NCI-H345 treated with DMSO at 0.1 percent for 48 hours (cell line): ENCODE measurements at regions not wholly inside any gene's neighbourhood (a gene's known extent, or its start where the extent isn't known, plus 50 kb on each side); places are given as distances from the start of the nearest gene placed in this dataset.

Source experiments
- DNase-seq: peaks from one replicate; lab custom pipeline; 2025; ENCODE audit not compliant: unreplicated experiment; lab: John Stamatoyannopoulos, UW

- no peak for DNase-seq
Observed at GRCh38 chr5:58156973-58157701, 302.7 kb downstream of the PLK2 start.

GRCh38 chr5:58156361-58156760 lies 303.5 kb downstream of the PLK2 start:
- DNase-seq: no peak

GRCh38 chr5:58153255-58153654 lies 306.6 kb downstream of the PLK2 start:
- no peak for DNase-seq

GRCh38 chr5:58151414-58151813 lies 308.5 kb downstream of the PLK2 start:
- no peak for DNase-seq

GRCh38 chr5:58150926-58151325 lies 309.0 kb downstream of the PLK2 start:
- DNase-seq: no peak

GRCh38 chr5:58149746-58150145 lies 310.1 kb downstream of the PLK2 start:
- no peak for DNase-seq

GRCh38 chr5:58149345-58149744 lies 310.5 kb downstream of the PLK2 start:
- no peak for DNase-seq

- no peak for DNase-seq
Observed at GRCh38 chr5:58148254-58148775, 311.6 kb downstream of the PLK2 start.

- no peak for DNase-seq
Observed at GRCh38 chr5:58145397-58145934, 314.4 kb downstream of the PLK2 start.

GRCh38 chr5:58143727-58144126 lies 316.2 kb downstream of the PLK2 start:
- no peak for DNase-seq

GRCh38 chr5:58143181-58143580 lies 316.7 kb downstream of the PLK2 start:
- DNase-seq: no peak

- no peak for DNase-seq
Observed at GRCh38 chr5:58138791-58139190, 321.1 kb downstream of the PLK2 start.

- no peak for DNase-seq
Observed at GRCh38 chr5:58136406-58136805, 323.5 kb downstream of the PLK2 start.

- no peak for DNase-seq
Observed at GRCh38 chr5:58135571-58136335, 324.1 kb downstream of the PLK2 start.

- no peak for DNase-seq
Observed at GRCh38 chr5:58133631-58134296, 326.1 kb downstream of the PLK2 start.

GRCh38 chr5:58133216-58133615 lies 326.7 kb downstream of the PLK2 start:
- DNase-seq: no peak

- DNase-seq: peak; percentile 70
Observed at GRCh38 chr5:58127255-58128220, 332.3 kb downstream of the PLK2 start.

- DNase-seq: no peak
Observed at GRCh38 chr5:58123501-58123900, 336.4 kb downstream of the PLK2 start.

- DNase-seq: no peak
Observed at GRCh38 chr5:58122848-58123392, 337.0 kb downstream of the PLK2 start.

GRCh38 chr5:58122157-58122556 lies 337.7 kb downstream of the PLK2 start:
- no peak for DNase-seq
